Osteoblast (primary cell): ENCODE measurements at regions not wholly inside any gene's neighbourhood (a gene's known extent, or its start where the extent isn't known, plus 50 kb on each side); places are given as distances from the start of the nearest gene placed in this dataset.

ENCODE experiments used
- DNase-seq: peaks from one replicate; pipeline ENCODE4 v3.0.0; 2011; ENCODE audit warnings: low spot score, mixed read lengths; ENCODE audit not compliant: insufficient read length; ENCODE audit errors: missing footprints
- H2AFZ ChIP-seq: 2 replicates; pipeline ENCODE4 v1.6.0; 2011; ENCODE audit warnings: mild to moderate bottlenecking, low read length
- H3K27ac ChIP-seq: 2 replicates; pipeline ENCODE4 v1.5.1; 2011; ENCODE audit warnings: mild to moderate bottlenecking, low read depth, low read length, moderate library complexity
- H3K27me3 ChIP-seq: 2 replicates; pipeline ENCODE4 v1.6.0; 2012; ENCODE audit warnings: mild to moderate bottlenecking, control low read depth, inconsistent platforms, low read length, moderate library complexity; ENCODE audit not compliant: insufficient read depth
- H3K36me3 ChIP-seq: 2 replicates; pipeline ENCODE4 v1.5.1; 2011; ENCODE audit warnings: mild to moderate bottlenecking, low read length, control low read depth, moderate library complexity; ENCODE audit not compliant: insufficient read depth
- H3K4me1 ChIP-seq: 2 replicates; pipeline ENCODE4 v1.5.1; 2011; ENCODE audit warnings: mild to moderate bottlenecking, low read length, control low read depth, moderate library complexity; ENCODE audit not compliant: insufficient read depth
- H3K4me2 ChIP-seq: 2 replicates; pipeline ENCODE4 v1.6.0; 2011; ENCODE audit warnings: mild to moderate bottlenecking, low read length; ENCODE audit not compliant: insufficient read depth
- H3K4me3 ChIP-seq: fragments of 200-600 bp; sonication (generic); 3 replicates; pipeline ENCODE4 v1.5.1; 2012; ENCODE audit warnings: mild to moderate bottlenecking, low read length, inconsistent platforms; ENCODE audit not compliant: insufficient read depth
- H3K79me2 ChIP-seq: 2 replicates; pipeline ENCODE4 v1.6.0; 2012; ENCODE audit warnings: mild to moderate bottlenecking, low read length, control low read depth, inconsistent platforms; ENCODE audit not compliant: insufficient read depth
- H3K9me3 ChIP-seq: 2 replicates; pipeline ENCODE4 v1.5.1; 2011; ENCODE audit warnings: low read depth, low read length, control low read depth
- H4K20me1 ChIP-seq: 2 replicates; pipeline ENCODE4 v1.6.0; 2012; ENCODE audit warnings: mild to moderate bottlenecking, low read length, control low read depth; ENCODE audit not compliant: insufficient read depth
- TF ChIP-seq, protein P1 (sequence below): IDR thresholded peaks from 2 replicates; pipeline ENCODE4 v1.5.1; 2011; ENCODE audit warnings: mild to moderate bottlenecking, low read depth, low read length, moderate library complexity; ENCODE audit errors: extremely low read depth

DNA sequence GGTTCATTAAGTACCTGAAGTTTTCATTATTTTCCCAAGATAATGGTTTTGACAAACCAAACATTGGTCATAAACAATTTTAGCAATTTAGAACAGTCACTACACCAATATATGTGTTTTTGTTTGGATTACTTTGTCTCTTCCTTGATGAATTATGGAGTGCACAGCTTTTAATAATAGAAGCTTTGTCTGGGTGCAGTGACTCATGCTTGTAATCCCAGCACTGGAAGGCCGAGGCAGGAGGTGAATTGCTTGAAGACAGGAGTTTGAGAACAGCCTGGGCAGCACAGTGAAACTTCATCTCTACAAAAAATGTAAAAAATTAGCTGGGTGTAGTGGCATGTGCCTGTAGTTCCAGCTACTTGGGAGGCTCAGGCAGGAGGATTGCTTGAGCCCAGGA is 89.4 kb upstream of the ANKEF1 start:
- H3K4me3 ChIP-seq = no peak overlapping the region
- H3K36me3 ChIP-seq = no peaks in the 10 kb centered on the region
- peaks cover 8% of the 10 kb centered on the region for H3K27me3 ChIP-seq
- H4K20me1 ChIP-seq = no peaks in the 10 kb centered on the region
- H2AFZ ChIP-seq = no peak overlapping the region
- TF ChIP-seq, protein P1, sequence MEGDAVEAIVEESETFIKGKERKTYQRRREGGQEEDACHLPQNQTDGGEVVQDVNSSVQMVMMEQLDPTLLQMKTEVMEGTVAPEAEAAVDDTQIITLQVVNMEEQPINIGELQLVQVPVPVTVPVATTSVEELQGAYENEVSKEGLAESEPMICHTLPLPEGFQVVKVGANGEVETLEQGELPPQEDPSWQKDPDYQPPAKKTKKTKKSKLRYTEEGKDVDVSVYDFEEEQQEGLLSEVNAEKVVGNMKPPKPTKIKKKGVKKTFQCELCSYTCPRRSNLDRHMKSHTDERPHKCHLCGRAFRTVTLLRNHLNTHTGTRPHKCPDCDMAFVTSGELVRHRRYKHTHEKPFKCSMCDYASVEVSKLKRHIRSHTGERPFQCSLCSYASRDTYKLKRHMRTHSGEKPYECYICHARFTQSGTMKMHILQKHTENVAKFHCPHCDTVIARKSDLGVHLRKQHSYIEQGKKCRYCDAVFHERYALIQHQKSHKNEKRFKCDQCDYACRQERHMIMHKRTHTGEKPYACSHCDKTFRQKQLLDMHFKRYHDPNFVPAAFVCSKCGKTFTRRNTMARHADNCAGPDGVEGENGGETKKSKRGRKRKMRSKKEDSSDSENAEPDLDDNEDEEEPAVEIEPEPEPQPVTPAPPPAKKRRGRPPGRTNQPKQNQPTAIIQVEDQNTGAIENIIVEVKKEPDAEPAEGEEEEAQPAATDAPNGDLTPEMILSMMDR = no peak
- no peaks in the 10 kb centered on the region for H3K79me2 ChIP-seq
- no peak overlapping the region for H3K27ac ChIP-seq
- DNase-seq = no peak
- peaks cover 2% of the 10 kb centered on the region for H3K9me3 ChIP-seq
- H3K4me2 ChIP-seq = no peak overlapping the region
- H3K4me1 ChIP-seq = no peaks in the 10 kb centered on the region

DNA sequence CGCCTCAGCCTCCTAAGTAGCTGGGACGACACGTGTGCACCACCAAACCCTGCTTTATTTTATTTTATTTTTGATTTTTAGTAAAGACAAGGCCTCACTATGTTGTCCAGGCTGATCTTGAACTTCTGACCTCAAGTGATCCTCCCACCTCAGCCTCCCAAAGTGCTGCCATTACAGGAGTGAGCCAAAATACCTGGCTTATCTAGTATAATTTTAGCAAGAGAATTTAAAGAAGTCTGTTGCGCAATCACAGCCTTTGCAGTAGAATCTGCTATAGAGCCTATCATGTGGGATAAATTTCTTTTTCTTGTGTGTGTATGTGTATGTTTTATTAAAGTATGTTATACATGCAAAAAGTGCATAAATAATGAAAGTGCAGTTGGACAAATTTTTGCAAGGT is 92.1 kb upstream of the ANKEF1 start:
- TF ChIP-seq, protein P1 = no peak
- Histone ChIP-seq H3K36me3 (no peaks in the 10 kb centered on the region), H3K79me2 (no peaks in the 10 kb centered on the region), H3K4me1 (no peaks in the 10 kb centered on the region), H3K4me2 (no peak overlapping the region), H3K4me3 (no peak overlapping the region), H3K27me3 (no peaks in the 10 kb centered on the region), H3K9me3 (peaks cover 3% of the 10 kb centered on the region), H2AFZ (no peak overlapping the region), H4K20me1 (no peaks in the 10 kb centered on the region), H3K27ac (no peak overlapping the region)
- no peak for DNase-seq

DNA sequence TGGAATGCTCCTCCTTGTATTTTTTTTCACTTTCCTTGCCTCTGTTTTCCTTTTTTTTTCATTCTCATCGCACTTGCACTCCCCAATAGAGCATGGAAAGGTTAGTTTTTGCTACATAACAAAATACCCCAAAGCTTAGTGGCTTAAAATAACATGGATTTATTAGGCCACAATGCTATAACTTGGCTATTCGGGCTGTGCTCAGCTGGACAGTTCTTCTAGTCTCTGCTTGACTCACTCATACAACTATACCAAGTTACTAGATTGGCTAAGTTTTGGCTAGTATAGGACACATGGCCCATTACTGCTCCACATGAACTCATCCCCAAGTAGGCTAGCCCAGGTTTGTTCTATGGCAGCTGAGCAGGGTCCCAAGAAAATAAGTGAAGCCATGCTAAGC is 94.5 kb upstream of the ANKEF1 start:
- no peaks in the 10 kb centered on the region for H4K20me1 ChIP-seq

DNA sequence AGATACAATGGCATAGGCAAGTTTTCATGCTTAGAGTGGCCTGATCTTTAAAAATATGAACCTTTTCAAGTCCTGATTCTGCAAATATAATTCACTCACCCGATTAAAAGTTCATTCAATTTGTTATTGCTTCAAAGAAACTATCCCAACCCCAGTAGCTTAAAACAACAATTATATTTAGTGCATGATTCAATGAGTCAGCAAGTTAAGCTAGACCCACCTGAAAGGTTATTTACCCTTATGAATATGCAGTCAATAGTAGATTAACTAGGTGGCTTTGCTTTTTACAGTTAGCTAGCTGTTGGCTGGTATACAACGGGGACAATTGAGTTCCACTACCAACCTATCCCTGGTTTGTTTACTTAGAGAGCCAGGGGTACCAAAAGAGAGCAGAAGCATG is 95.6 kb upstream of the ANKEF1 start:
- Histone ChIP-seq H3K4me3 (no peak overlapping the region), H3K27me3 (no peaks in the 10 kb centered on the region), H3K79me2 (no peaks in the 10 kb centered on the region), H3K27ac (no peak overlapping the region), H4K20me1 (no peaks in the 10 kb centered on the region), H3K4me1 (no peaks in the 10 kb centered on the region), H3K4me2 (no peak overlapping the region), H3K9me3 (peaks cover 3% of the 10 kb centered on the region), H2AFZ (no peak overlapping the region), H3K36me3 (no peaks in the 10 kb centered on the region)
- no peak for DNase-seq
- TF ChIP-seq, protein P1 = no peak

More for the DNA sequence above, 94.5 kb upstream of the ANKEF1 start:
- DNase-seq = no peak
- no peaks in the 10 kb centered on the region for H3K79me2 ChIP-seq
- no peak overlapping the region for H3K27ac ChIP-seq
- H2AFZ ChIP-seq = no peak overlapping the region
- no peak overlapping the region for H3K4me2 ChIP-seq
- no peaks in the 10 kb centered on the region for H3K36me3 ChIP-seq
- H3K4me1 ChIP-seq = no peaks in the 10 kb centered on the region
- no peaks in the 10 kb centered on the region for H3K27me3 ChIP-seq
- H3K4me3 ChIP-seq = no peak overlapping the region
- H3K9me3 ChIP-seq = peaks cover 3% of the 10 kb centered on the region
- TF ChIP-seq, protein P1 = no peak
